H7 (cell line): ENCODE measurements at regions not wholly inside any gene's neighbourhood (a gene's known extent, or its start where the extent isn't known, plus 50 kb on each side); places are given as distances from the start of the nearest gene placed in this dataset.

Experiments
- DNase-seq: peaks from one replicate; pipeline ENCODE4 v3.0.0; 2012
- H3K27me3 ChIP-seq: 2 replicates; pipeline ENCODE4 v1.6.0; 2011; ENCODE audit warnings: mild to moderate bottlenecking, low read length; ENCODE audit not compliant: control insufficient read depth, insufficient read depth
- H3K36me3 ChIP-seq: replicated peaks from 2 replicates; pipeline ENCODE4 v1.5.1; 2011; ENCODE audit warnings: low read length; ENCODE audit not compliant: control insufficient read depth, insufficient read depth
- H3K4me3 ChIP-seq: 2 replicates; pipeline ENCODE4 v1.5.1; 2011; ENCODE audit warnings: low read depth, mild to moderate bottlenecking, control low read depth, low read length, moderate library complexity; ENCODE audit not compliant: insufficient read depth

DNA sequence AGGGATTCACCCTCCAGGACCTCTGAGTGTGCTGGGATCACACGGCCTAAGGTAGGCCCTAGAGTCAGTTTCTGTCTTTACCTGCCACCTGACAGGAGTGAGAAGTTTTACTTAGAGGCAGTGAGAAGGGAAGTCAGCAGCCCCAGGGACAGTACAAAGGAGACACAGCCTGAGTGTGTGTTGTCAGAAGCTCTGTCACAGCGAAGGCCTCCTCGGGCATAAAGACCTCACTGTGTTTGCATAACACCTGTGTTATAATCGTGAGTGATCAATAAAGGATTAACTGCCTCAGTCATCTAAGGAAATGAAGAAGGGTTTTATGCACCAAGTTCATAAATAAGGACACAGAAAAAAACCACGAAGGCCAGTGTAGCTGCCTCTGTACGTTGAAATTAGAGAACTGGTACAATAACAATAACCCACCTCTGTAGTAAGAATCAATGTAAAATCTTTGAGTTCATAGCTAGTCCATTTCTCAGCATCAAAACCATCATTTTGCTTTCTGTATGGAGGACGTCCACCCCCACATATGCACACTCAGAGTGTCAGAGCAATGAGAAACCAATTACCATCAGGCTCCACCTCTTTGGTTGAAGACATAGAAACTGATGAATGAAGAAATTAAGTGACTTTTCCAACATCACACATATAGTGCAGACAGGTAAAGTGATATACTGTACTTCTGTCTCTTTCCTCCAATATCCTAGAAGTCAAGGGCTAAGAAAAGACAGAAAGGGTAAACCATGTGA, 159.3 kb downstream of the DAD1 start:
- Histone ChIP-seq H3K4me3 (no peak overlapping the region), H3K27me3 (no peaks in the 10 kb centered on the region), H3K36me3 (no peaks in the 10 kb centered on the region)
- DNase-seq: no peak

DNA sequence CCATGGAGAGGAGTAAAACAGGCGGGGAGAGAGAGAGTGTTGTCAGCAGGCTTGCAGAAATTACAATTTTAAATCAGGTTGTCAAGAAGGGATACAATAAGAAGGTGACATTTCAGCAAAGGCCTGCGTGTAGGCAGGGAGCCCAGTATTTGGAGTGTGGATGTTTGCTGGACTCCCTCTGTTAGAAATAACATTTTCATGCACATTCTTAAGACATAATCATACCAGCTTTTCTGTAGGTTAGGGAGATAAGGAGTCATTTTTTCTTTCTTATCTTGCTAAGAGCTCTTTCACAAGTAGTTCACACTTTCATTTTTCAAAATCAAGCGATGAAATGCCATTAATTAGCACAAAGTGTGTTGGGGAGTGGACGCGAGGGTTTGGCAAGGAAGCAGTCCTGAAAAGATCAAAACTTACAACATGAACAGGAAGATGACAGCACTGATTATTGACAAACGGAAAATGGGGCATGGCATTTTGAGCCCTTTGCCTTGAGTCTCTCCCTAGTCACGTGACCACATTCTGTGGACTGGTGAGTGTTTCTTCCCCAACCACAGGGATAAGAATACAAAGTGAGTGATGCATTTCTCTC, 160.2 kb downstream of the DAD1 start:
- H3K4me3 ChIP-seq: no peak overlapping the region
- H3K36me3 ChIP-seq: no peaks in the 10 kb centered on the region
- no peak for DNase-seq
- H3K27me3 ChIP-seq: no peaks in the 10 kb centered on the region

DNA sequence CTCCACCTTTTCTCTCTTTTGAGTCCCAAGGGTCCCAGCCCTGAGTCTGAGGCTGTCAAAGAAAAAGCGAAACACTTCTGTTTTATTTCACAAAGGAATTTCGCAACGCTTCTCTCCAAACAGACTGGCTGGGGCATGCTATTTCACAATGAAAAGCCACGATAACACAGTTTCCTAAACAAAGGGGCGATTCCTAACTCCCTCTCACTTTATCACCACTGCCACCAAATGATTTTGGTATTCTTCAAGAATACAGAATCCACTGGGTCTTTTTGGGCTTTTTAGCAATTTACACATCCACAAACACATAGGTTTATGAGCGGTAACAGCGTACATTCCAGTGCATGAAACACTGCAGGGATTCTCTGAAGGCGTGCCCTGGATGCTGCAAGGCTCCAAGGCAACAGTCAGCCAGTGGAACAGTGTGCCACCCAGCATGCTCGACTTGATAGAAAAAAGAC, 161.2 kb downstream of the DAD1 start:
- DNase-seq: no peak
- H3K4me3 ChIP-seq: no peak overlapping the region
- no peaks in the 10 kb centered on the region for H3K36me3 ChIP-seq
- H3K27me3 ChIP-seq: no peaks in the 10 kb centered on the region

GRCh38 chr14:22426711-22427110, 162.3 kb downstream of the DAD1 start:
- no peak for DNase-seq
- H3K27me3 ChIP-seq: no peaks in the 10 kb centered on the region
- H3K36me3 ChIP-seq: no peaks in the 10 kb centered on the region
- no peak overlapping the region for H3K4me3 ChIP-seq

DNA sequence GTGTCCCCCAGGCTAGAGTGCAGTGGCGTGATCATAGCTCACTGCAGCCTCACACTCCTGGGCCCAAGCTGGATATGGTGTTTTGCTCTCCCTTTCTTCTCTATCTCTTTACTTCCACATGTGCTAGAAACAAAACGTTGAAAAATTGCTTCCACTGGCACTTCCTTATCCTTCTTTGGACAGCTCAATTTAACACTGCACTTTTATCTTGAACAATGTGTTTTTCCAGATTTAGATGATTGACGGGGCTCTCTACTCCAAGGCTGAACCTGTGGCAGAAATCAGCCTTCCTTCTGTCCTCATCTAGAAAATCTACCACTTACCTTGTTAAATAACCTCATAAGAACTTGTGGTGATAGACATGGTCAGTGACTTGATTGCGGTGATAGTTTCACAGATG, 165.1 kb downstream of the DAD1 start:
- no peak for DNase-seq
- H3K4me3 ChIP-seq: no peak overlapping the region

DNA sequence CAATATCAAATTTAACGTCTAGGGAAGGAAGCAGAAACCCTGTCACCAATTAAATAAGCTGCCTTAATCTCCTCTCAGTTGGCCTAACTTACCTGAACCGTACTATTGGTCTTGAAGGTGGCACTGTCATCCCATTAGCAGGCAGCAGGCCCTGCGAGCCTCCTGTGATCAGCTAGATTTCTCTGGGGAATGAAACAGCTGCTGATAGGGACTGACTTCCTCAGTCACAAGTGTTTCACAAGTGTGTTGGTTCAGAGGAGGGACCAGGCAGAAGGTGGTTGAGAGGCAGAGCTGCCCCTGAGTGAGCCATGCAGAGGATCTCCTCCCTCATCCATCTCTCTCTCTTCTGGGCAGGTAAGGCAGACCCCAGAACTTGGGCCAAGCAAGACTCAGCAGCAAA, 166.8 kb downstream of the DAD1 start:
- Histone ChIP-seq H3K36me3 (no peaks in the 10 kb centered on the region), H3K4me3 (no peak overlapping the region), H3K27me3 (no peaks in the 10 kb centered on the region)
- no peak for DNase-seq

More for the DNA sequence above, 165.1 kb downstream of the DAD1 start:
- no peaks in the 10 kb centered on the region for H3K36me3 ChIP-seq
- H3K27me3 ChIP-seq: no peaks in the 10 kb centered on the region

GRCh38 chr14:22420598-22421186, 168.3 kb downstream of the DAD1 start:
- no peak for DNase-seq
- no peaks in the 10 kb centered on the region for H3K36me3 ChIP-seq

DNA sequence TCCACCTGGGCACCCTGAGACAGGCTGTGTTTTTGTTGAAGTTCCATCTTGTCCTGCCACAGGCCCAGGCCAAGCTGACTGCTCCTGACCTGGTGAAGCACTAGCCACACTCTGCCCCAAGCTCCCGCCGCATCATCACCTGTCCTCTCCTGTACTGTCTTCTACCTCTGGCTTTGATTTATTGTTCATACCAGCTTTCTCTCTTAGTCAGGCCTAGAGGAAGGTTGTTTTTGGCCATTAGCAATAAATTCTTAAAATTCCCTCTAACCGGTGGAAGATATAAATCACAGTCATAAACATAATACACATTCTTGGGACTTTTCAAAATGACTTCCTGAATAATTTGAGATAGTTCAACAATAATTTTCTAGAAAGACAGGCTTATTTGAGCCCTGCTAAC, 169.4 kb downstream of the DAD1 start:
- no peaks in the 10 kb centered on the region for H3K27me3 ChIP-seq
- DNase-seq: no peak
- no peak overlapping the region for H3K4me3 ChIP-seq
- no peaks in the 10 kb centered on the region for H3K36me3 ChIP-seq

More at GRCh38 chr14:22420598-22421186, 168.3 kb downstream of the DAD1 start:
- H3K27me3 ChIP-seq: no peaks in the 10 kb centered on the region
- H3K4me3 ChIP-seq: no peak overlapping the region

- no peak for DNase-seq
- H3K36me3 ChIP-seq: no peaks in the 10 kb centered on the region
Measured at GRCh38 chr14:22418631-22419030, 170.4 kb downstream of the DAD1 start.

GRCh38 chr14:22417914-22418313, 171.1 kb downstream of the DAD1 start:
- no peaks in the 10 kb centered on the region for H3K36me3 ChIP-seq
- no peak overlapping the region for H3K4me3 ChIP-seq
- no peaks in the 10 kb centered on the region for H3K27me3 ChIP-seq
- DNase-seq: no peak

More at GRCh38 chr14:22418631-22419030, 170.4 kb downstream of the DAD1 start:
- no peaks in the 10 kb centered on the region for H3K27me3 ChIP-seq
- H3K4me3 ChIP-seq: no peak overlapping the region

- Histone ChIP-seq H3K36me3 (no peaks in the 10 kb centered on the region), H3K4me3 (no peak overlapping the region), H3K27me3 (no peaks in the 10 kb centered on the region)
- DNase-seq: no peak
Measured at GRCh38 chr14:22416193-22416592, 172.8 kb downstream of the DAD1 start.

DNA sequence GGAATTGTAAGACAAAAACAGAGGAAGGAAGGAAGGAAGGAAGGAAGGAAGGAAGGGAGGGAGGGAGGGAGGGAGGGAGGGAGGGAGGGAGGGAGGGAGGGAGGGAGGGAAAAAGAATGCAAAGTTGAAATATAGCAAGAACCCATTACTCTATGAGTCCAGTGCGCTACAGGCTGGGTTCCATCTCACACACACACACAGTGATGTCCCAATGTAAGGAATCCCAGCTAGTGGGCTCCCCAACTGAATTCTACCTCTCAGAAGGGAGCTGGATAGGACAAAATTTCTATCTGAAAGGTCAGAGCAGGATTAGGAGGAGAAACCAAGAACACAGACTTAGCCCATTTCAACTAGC, 173.4 kb downstream of the DAD1 start:
- Histone ChIP-seq H3K4me3 (no peak overlapping the region), H3K27me3 (no peaks in the 10 kb centered on the region), H3K36me3 (no peaks in the 10 kb centered on the region)
- no peak for DNase-seq

GRCh38 chr14:22414876-22415604, 174.0 kb downstream of the DAD1 start:
- Histone ChIP-seq H3K36me3 (no peaks in the 10 kb centered on the region), H3K4me3 (no peak overlapping the region), H3K27me3 (no peaks in the 10 kb centered on the region)
- no peak for DNase-seq

GRCh38 chr14:22412926-22413411, 176.1 kb downstream of the DAD1 start:
- no peak for DNase-seq
- no peaks in the 10 kb centered on the region for H3K27me3 ChIP-seq
- H3K4me3 ChIP-seq: no peak overlapping the region

More at GRCh38 chr14:22412926-22413411, 176.1 kb downstream of the DAD1 start:
- no peaks in the 10 kb centered on the region for H3K36me3 ChIP-seq
